Parathyroid adenoma (tissue), 2 donors: ENCODE measurements at regions not wholly inside any gene's neighbourhood (a gene's known extent, or its start where the extent isn't known, plus 50 kb on each side); places are given as distances from the start of the nearest gene placed in this dataset.

Experiments used
- H2AFZ ChIP-seq: fragments of 300-600 bp; sonication (generic); one replicate; pipeline ENCODE4 v1.7.0; 2017; ENCODE audit warnings: antibody characterized with exemption, mild to moderate bottlenecking
- H3K27ac ChIP-seq: fragments of 300-600 bp; sonication (generic); one replicate; pipeline ENCODE4 v1.7.0; 2017
- H3K27me3 ChIP-seq: fragments of 300-600 bp; sonication (generic); one replicate; pipeline ENCODE4 v1.7.0; 2017; ENCODE audit warnings: low read length; ENCODE audit not compliant: control insufficient read depth, insufficient read depth
- H3K36me3 ChIP-seq: fragments of 300-600 bp; sonication (generic); one replicate; pipeline ENCODE4 v1.7.0; 2017; ENCODE audit warnings: low read length; ENCODE audit not compliant: control insufficient read depth, insufficient read depth
- H3K4me1 ChIP-seq: fragments of 300-600 bp; sonication (generic); one replicate; pipeline ENCODE4 v1.7.0; 2017; ENCODE audit warnings: control low read depth
- H3K4me2 ChIP-seq: fragments of 300-600 bp; sonication (generic); one replicate; pipeline ENCODE4 v1.7.0; 2017; ENCODE audit warnings: low read length
- H3K4me3 ChIP-seq: fragments of 300-600 bp; sonication (generic); one replicate; pipeline ENCODE4 v1.7.0; 2017; ENCODE audit warnings: low read depth, low read length
- H3K79me2 ChIP-seq: fragments of 300-600 bp; sonication (generic); one replicate; pipeline ENCODE4 v1.7.0; 2017; ENCODE audit warnings: control low read depth
- H3K9ac ChIP-seq: fragments of 300-600 bp; sonication (generic); one replicate; pipeline ENCODE4 v1.7.0; 2017; ENCODE audit warnings: mild to moderate bottlenecking
- H3K9me3 ChIP-seq: fragments of 300-600 bp; sonication (generic); one replicate; pipeline ENCODE4 v1.7.0; 2017; ENCODE audit warnings: low read length; ENCODE audit not compliant: control insufficient read depth
- TF ChIP-seq, protein P1 (sequence below): fragments of 300-600 bp; sonication (generic); IDR thresholded peaks from one replicate; pipeline ENCODE4 v1.7.0; 2017; ENCODE audit warnings: antibody characterized with exemption, mild to moderate bottlenecking
- donor health status: primary hyperparathyroidism.

DNA sequence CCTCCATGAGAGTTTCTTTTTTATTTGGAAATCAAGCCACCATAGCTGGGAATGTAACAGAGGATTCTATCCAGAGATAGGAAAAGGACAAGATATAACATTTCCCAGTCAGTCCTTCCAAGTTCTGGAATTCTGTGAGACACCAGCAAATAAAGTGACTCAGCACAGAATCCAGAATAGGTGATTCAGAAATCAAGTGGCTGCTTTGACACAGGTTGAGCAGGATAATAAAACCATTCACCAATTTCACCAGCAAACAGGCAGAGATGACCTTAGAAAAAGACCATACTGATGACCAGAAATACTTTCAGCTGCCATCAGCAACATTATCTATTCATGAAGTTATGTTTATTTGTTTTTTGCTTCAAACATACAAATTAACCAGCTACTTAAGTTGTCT, 491.5 kb upstream of the TUSC1 start:
- Histone ChIP-seq H3K27me3 (no peaks in the 10 kb centered on the region), H3K9me3 (no peaks in the 10 kb centered on the region), H3K27ac (no peak overlapping the region), H3K4me1 (no peaks in the 10 kb centered on the region), H3K36me3 (no peaks in the 10 kb centered on the region), H3K4me3 (no peak overlapping the region), H3K9ac (no peak overlapping the region), H2AFZ (no peak overlapping the region), H3K4me2 (no peak overlapping the region), H3K79me2 (no peaks in the 10 kb centered on the region)
- TF ChIP-seq, protein P1, sequence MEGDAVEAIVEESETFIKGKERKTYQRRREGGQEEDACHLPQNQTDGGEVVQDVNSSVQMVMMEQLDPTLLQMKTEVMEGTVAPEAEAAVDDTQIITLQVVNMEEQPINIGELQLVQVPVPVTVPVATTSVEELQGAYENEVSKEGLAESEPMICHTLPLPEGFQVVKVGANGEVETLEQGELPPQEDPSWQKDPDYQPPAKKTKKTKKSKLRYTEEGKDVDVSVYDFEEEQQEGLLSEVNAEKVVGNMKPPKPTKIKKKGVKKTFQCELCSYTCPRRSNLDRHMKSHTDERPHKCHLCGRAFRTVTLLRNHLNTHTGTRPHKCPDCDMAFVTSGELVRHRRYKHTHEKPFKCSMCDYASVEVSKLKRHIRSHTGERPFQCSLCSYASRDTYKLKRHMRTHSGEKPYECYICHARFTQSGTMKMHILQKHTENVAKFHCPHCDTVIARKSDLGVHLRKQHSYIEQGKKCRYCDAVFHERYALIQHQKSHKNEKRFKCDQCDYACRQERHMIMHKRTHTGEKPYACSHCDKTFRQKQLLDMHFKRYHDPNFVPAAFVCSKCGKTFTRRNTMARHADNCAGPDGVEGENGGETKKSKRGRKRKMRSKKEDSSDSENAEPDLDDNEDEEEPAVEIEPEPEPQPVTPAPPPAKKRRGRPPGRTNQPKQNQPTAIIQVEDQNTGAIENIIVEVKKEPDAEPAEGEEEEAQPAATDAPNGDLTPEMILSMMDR = no peak

DNA sequence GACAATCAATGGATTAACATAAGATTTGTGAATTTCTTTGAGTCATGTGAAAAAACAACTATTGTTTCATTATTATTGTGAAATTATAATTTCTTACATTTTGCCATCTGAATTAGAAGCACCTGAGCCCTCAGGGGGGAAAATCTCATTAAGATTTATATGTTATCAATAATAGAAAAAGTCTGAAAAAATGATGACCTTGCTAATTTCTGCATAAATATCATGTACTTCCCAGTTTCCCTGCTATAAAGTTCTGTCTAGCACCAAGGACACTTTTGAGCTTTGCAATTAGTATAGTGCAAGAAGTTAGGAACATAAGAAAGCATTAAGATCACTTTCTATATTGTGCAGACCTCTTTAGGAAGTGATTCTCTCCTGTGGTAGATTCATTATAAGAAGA, 488.3 kb upstream of the TUSC1 start:
- no peak overlapping the region for H3K27ac ChIP-seq
- no peaks in the 10 kb centered on the region for H3K9me3 ChIP-seq
- TF ChIP-seq, protein P1 = no peak
- H3K27me3 ChIP-seq = no peaks in the 10 kb centered on the region
- no peak overlapping the region for H3K4me2 ChIP-seq
- no peaks in the 10 kb centered on the region for H3K36me3 ChIP-seq
- no peak overlapping the region for H3K4me3 ChIP-seq
- H3K9ac ChIP-seq = no peak overlapping the region
- H2AFZ ChIP-seq = no peak overlapping the region
- no peaks in the 10 kb centered on the region for H3K79me2 ChIP-seq
- no peaks in the 10 kb centered on the region for H3K4me1 ChIP-seq

DNA sequence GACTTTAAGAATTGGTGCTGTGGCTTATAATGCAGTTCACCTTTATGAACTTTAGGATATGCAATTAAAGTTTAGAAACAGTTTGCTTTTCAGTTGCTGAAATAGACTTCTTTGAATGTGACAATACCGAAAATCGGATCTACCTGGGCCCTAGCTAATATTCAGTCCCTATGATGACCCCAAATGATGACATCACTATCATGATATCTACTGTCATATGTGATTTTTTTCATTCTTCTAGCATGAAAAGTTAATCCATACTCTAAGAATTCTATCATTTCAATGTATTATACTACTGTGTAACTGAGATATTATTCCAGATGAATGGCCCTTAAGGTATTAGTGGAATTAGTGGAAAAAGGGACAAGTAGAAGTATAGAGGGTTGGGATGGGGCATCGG, 487.2 kb upstream of the TUSC1 start:
- H3K9ac ChIP-seq = no peak overlapping the region
- no peaks in the 10 kb centered on the region for H3K36me3 ChIP-seq
- no peak overlapping the region for H2AFZ ChIP-seq
- TF ChIP-seq, protein P1 = no peak
- H3K4me2 ChIP-seq = no peak overlapping the region
- no peak overlapping the region for H3K27ac ChIP-seq
- no peaks in the 10 kb centered on the region for H3K9me3 ChIP-seq
- no peaks in the 10 kb centered on the region for H3K79me2 ChIP-seq
- no peaks in the 10 kb centered on the region for H3K27me3 ChIP-seq
- H3K4me1 ChIP-seq = no peaks in the 10 kb centered on the region
- no peak overlapping the region for H3K4me3 ChIP-seq

DNA sequence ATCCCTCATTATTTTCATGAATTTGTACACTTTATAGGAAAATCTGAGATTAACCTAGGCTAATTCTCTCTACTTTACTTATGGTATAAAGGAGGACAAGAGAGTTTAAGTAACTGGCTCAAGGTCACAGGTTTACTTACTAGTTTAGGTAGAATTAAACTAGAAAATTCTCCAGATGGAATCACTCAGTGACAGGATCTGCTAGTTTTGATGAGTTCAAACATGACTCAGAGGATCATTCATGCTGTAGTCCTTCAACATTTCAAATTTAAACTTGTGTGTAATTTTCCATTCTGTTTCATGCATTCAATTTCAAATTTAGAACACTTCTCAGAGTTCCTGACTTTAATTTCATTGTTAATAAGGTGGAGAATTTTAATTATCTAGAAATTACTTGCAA, 485.7 kb upstream of the TUSC1 start:
- no peak overlapping the region for H3K4me3 ChIP-seq

More for the DNA sequence above, 485.7 kb upstream of the TUSC1 start:
- H2AFZ ChIP-seq = no peak overlapping the region
- H3K9me3 ChIP-seq = no peaks in the 10 kb centered on the region
- no peak overlapping the region for H3K9ac ChIP-seq
- no peaks in the 10 kb centered on the region for H3K36me3 ChIP-seq
- H3K4me1 ChIP-seq = no peaks in the 10 kb centered on the region
- no peaks in the 10 kb centered on the region for H3K79me2 ChIP-seq
- no peak overlapping the region for H3K27ac ChIP-seq
- H3K4me2 ChIP-seq = no peak overlapping the region
- H3K27me3 ChIP-seq = no peaks in the 10 kb centered on the region
- TF ChIP-seq, protein P1 = no peak
